GM19240 (cell line): ENCODE measurements at regions not wholly inside any gene's neighbourhood (a gene's known extent, or its start where the extent isn't known, plus 50 kb on each side); places are given as distances from the start of the nearest gene placed in this dataset.

Experiments
- DNase-seq: peaks from one replicate; pipeline ENCODE4 v3.0.0; 2011; ENCODE audit warnings: low spot score; ENCODE audit not compliant: insufficient read length

GRCh38 chr15:46786590-46787285 is 930.6 kb upstream of the SEMA6D start:
- no peak for DNase-seq

GRCh38 chr15:46795685-46796084 is 921.6 kb upstream of the SEMA6D start:
- DNase-seq: no peak

GRCh38 chr15:46808834-46809233 is 908.5 kb upstream of the SEMA6D start:
- DNase-seq: no peak

- DNase-seq: no peak
Observed at GRCh38 chr15:46815240-46815639, 902.1 kb upstream of the SEMA6D start.

- DNase-seq: no peak
Observed at GRCh38 chr15:46815765-46816164, 901.5 kb upstream of the SEMA6D start.

- no peak for DNase-seq
Observed at GRCh38 chr15:46848704-46849103, 868.6 kb upstream of the SEMA6D start.

GRCh38 chr15:46853600-46853999 is 863.7 kb upstream of the SEMA6D start:
- DNase-seq: no peak

GRCh38 chr15:46854564-46854963 is 862.7 kb upstream of the SEMA6D start:
- no peak for DNase-seq

- DNase-seq: no peak
Observed at GRCh38 chr15:46855388-46855787, 861.9 kb upstream of the SEMA6D start.

GRCh38 chr15:46856839-46857502 is 860.3 kb upstream of the SEMA6D start:
- DNase-seq: no peak

- DNase-seq: no peak
Observed at GRCh38 chr15:46858150-46858549, 859.2 kb upstream of the SEMA6D start.

- no peak for DNase-seq
Observed at GRCh38 chr15:46861796-46862195, 855.5 kb upstream of the SEMA6D start.

- DNase-seq: no peak
Observed at GRCh38 chr15:46865155-46865554, 852.1 kb upstream of the SEMA6D start.

- DNase-seq: no peak
Observed at GRCh38 chr15:46872286-46872980, 844.9 kb upstream of the SEMA6D start.

- no peak for DNase-seq
Observed at GRCh38 chr15:46872981-46873330, 844.3 kb upstream of the SEMA6D start.

GRCh38 chr15:46879032-46879770 is 838.1 kb upstream of the SEMA6D start:
- DNase-seq: no peak

GRCh38 chr15:46880791-46881190 is 836.5 kb upstream of the SEMA6D start:
- no peak for DNase-seq

- DNase-seq: no peak
Observed at GRCh38 chr15:46892621-46893160, 824.6 kb upstream of the SEMA6D start.

GRCh38 chr15:46894644-46895043 is 822.7 kb upstream of the SEMA6D start:
- no peak for DNase-seq

GRCh38 chr15:46897266-46897665 is 820.0 kb upstream of the SEMA6D start:
- no peak for DNase-seq

GRCh38 chr15:46901001-46901400 is 816.3 kb upstream of the SEMA6D start:
- DNase-seq: no peak
